ENCODE measurements at regions not wholly inside any gene's neighbourhood (a gene's known extent, or its start where the extent isn't known, plus 50 kb on each side); places are given as distances from the start of the nearest gene placed in this dataset.

GRCh38 chr6:129920103-129920798 is 59.1 kb upstream of the TMEM244 start:
- DNase-seq (ENCODE audit: low read depth in 3 of 3, low spot score in 1 of 3), result no peak

- DNase-seq (ENCODE audit: low read depth in 3 of 3, low spot score in 1 of 3), result no peak
Measured at GRCh38 chr6:129911732-129912131, 50.6 kb upstream of the TMEM244 start.

All from stimulated activated CD4-positive, alpha-beta T cell treated with anti-CD3 and anti-CD28 coated beads, TNF-alpha, amount 100 ng/mL, for 1 hour (primary cell).